Stimulated activated CD4-positive, alpha-beta T cell treated with anti-CD3 and anti-CD28 coated beads, Interleukin-12 subunit alpha, Interleukin-12 subunit beta, amount 100 ng/mL, for 48 hours (primary cell): ENCODE measurements at regions not wholly inside any gene's neighbourhood (a gene's known extent, or its start where the extent isn't known, plus 50 kb on each side); places are given as distances from the start of the nearest gene placed in this dataset.

Experiments
- DNase-seq, 3 donors: peaks; one replicate each; pipeline ENCODE4 v3.0.0-alpha.2; 2020; ENCODE audit warnings: low read depth in 2 of 3, low spot score in 1 of 3

GRCh38 chr11:86120807-86121206 is 51.9 kb upstream of the PICALM start:
- DNase-seq = no peak

- no peak for DNase-seq
Observed at GRCh38 chr11:86119906-86120305, 51.0 kb upstream of the PICALM start.

- DNase-seq = no peak
Observed at GRCh38 chr11:86119077-86119476, 50.2 kb upstream of the PICALM start.
